ENCODE measurements at regions not wholly inside any gene's neighbourhood (a gene's known extent, or its start where the extent isn't known, plus 50 kb on each side); places are given as distances from the start of the nearest gene placed in this dataset.
"Not testable (repeated sequence)": the region's sequence is repeated elsewhere in the genome, so short reads cannot be mapped to it uniquely, and the experiment has no call there.

DNA sequence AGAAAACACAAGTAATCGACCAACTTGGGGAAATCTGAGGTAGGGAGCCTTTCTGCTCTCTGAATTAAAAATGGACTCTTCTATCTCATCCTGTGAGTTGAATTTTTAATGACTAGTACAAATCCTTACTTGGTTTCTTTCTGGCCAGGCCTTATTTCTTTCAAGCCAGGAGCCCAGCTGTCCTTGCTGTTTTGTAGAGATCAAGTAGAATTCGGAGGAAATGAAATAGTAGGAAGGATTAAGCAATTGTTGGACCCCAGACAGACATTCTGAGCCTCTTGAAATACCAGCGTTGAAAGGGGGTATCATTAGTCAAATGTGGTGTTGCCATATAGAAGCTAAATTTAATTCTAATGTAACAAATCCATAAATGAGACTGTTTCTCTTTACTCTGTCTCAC is 53.7 kb upstream of the SMIM15 start:
- Mint-ChIP-seq H3K9me3 (peaks cover 0 to 2% (median 0%) of the 10 kb centered on the region in 6 donors), H3K4me1 (no peaks in the 10 kb centered on the region), H3K36me3 (no peaks in the 10 kb centered on the region), H3K27me3 (ENCODE audit: low read depth in 3 of 3) (peaks cover 3 to 4% (median 4%) of the 10 kb centered on the region in 3 donors), H3K27ac (no peak overlapping the region), H3K4me3 (no peak overlapping the region)
- DNase-seq = no peak

DNA sequence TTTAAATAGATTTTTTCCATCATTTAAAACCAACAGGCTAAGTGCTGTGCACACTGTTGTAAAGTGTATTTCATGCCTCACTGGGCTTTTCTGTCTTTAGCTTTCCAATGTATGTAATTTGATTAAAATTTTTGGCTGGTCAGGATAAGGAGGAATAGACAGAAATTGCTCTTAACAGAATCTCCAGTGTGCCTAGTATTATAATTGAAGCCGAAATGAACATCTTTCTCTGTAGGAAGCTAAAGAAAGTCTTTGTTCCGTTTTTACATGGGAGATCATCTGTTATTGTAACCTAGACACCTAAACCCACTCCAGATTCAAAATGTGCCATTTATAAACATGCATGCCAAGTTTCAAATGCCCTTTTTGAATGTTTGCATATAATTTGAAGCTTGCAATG is 54.5 kb upstream of the SMIM15 start:
- Mint-ChIP-seq H3K27me3 (ENCODE audit: low read depth in 3 of 3) (peaks cover 3 to 4% (median 4%) of the 10 kb centered on the region in 3 donors), H3K4me1 (no peaks in the 10 kb centered on the region), H3K36me3 (no peaks in the 10 kb centered on the region), H3K27ac (no peak overlapping the region), H3K4me3 (no peak overlapping the region), H3K9me3 (peaks cover 0 to 2% (median 0%) of the 10 kb centered on the region in 6 donors)
- DNase-seq = no peak

DNA sequence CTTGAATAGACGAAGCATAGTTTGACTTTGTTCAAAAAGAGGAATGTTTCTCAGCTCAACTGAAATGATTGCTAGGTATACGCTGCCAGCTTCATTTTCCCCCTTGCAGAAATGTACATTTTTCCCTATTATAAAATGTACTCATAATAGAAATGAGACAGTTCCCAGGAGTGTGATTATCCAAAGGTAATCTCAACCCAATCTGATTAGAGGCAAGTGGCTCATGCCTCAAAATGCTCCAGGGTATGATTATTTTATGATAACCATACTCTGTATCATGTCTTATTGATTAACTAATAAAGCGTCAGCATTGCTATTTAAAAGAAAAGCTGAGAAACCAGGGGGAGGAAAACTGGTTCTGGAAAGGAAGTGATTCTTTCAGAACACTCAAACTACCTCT is 54.9 kb upstream of the SMIM15 start:
- Mint-ChIP-seq H3K4me3 (no peak overlapping the region), H3K4me1 (no peaks in the 10 kb centered on the region), H3K27me3 (ENCODE audit: low read depth in 3 of 3) (peaks cover 3 to 4% (median 4%) of the 10 kb centered on the region in 3 donors), H3K36me3 (no peaks in the 10 kb centered on the region), H3K9me3 (peaks cover 0 to 2% (median 0%) of the 10 kb centered on the region in 6 donors), H3K27ac (no peak overlapping the region)
- no peak for DNase-seq

DNA sequence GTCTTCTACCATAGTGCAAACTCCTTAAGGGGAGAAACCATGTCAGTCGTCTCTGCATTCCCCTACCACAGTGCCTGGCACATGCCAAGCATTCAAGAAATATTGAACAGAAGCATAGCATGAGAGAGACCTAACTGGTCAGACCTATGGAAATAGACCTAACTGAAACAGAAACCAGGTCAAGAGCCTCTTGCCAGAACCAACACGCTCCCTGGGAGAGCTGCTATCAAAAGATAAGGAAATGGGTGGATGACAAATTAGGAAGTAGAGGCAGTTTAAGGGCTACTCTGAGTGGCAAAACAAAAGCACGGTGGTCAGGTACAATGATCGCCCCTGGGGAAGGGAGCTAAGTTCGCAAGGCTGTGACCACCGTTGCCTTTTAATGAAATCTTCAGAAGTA is 66.0 kb upstream of the SMIM15 start:
- Mint-ChIP-seq H3K27ac (no peak overlapping the region), H3K36me3 (no peaks in the 10 kb centered on the region), H3K4me1 (peaks cover 2 to 5% of the 10 kb centered on the region in 2 donors), H3K4me3 (no peak overlapping the region), H3K9me3 (peaks cover 0 to 2% (median 0%) of the 10 kb centered on the region in 6 donors), H3K27me3 (ENCODE audit: low read depth in 3 of 3) (peaks cover 0 to 5% (median 2%) of the 10 kb centered on the region in 3 donors)
- no peak for DNase-seq

DNA sequence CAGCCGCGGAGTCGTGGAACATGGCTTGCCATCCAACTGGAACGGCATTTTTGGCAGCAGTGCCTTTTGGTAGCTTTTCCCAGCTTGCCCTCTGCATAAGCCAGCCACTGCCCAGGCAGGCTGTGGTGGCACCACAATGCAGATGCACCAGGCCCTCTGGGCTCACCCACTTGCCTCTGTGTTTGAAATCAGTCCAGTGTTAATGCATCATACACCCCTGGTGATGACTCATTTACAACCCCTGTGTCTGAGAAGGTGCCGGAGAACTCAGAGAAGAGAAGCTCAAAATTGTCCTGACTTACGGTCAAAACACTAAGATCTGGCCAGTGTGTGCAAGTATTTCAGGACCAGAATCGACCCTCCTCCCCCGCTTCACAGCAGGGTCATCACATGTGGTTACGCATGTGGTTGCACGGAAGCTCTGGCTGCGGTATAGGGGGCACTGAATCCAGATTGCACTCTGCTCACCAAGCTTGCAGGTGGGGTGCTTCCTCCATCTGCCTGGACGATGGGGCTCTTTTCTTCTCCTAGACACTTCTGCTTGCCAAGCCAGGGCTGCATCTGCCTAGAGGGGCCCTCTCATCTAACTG is 66.5 kb upstream of the SMIM15 start:
- DNase-seq = no peak
- H3K27me3 Mint-ChIP-seq (ENCODE audit: low read depth in 3 of 3) = peaks cover 0 to 5% (median 2%) of the 10 kb centered on the region in 3 donors
- H3K4me1 Mint-ChIP-seq = peaks cover 2 to 5% of the 10 kb centered on the region in 2 donors
- H3K9me3 Mint-ChIP-seq = peaks cover 0 to 2% (median 0%) of the 10 kb centered on the region in 6 donors
- no peak overlapping the region for H3K27ac Mint-ChIP-seq
- H3K36me3 Mint-ChIP-seq = no peaks in the 10 kb centered on the region
- no peak overlapping the region for H3K4me3 Mint-ChIP-seq

DNA sequence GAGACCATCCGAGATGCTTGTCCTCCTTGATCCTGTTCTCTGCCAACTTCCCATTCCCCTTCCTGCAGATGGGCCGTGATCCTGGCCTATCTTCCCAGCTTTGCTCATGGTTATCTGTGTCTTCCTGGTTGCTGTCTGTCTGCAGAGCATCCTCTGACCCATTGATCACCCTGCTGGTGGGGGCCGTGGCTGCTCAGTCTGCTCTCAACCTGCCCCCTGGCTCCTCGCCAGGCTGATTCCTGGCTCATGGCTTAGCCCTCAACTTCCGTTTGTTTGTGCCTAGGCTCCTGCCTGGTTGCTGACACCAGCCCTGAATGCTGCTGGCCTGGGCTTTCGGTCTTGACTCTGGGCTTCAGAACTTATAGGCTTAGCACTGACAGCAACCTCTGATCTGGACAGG is 67.1 kb upstream of the SMIM15 start:
- no peak for DNase-seq
- Mint-ChIP-seq H3K36me3 (no peaks in the 10 kb centered on the region), H3K9me3 (peaks cover 0 to 2% (median 0%) of the 10 kb centered on the region in 6 donors), H3K27me3 (ENCODE audit: low read depth in 3 of 3) (peaks cover 0 to 5% (median 2%) of the 10 kb centered on the region in 3 donors), H3K4me1 (peaks cover 2 to 5% of the 10 kb centered on the region in 2 donors), H3K4me3 (no peak overlapping the region), H3K27ac (no peak overlapping the region)

DNA sequence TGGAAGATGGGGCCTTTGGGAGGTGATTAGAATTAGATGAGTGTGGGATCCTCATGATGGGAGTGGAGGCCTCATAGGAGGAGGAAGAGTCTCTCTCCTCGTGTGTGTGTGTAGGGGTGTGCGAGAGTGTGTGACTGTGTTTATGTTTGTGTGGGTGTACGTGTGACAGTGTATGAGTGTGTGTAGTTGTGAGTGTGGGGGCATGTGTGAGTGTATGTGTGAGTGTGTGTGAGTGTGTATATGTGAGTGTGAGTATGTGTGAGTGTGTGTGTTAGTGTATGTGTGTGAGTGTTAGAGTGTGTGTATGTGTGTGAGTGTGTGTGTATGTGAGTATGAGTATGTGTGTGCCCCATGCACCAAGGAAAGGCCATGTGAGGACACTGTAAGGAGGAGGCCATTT is 68.2 kb upstream of the SMIM15 start:
- Mint-ChIP-seq H3K9me3 (peaks cover 0 to 2% (median 0%) of the 10 kb centered on the region in 6 donors), H3K36me3 (no peaks in the 10 kb centered on the region), H3K4me1 (peaks cover 2 to 5% of the 10 kb centered on the region in 2 donors), H3K27ac (no peak overlapping the region), H3K4me3 (no peak overlapping the region), H3K27me3 (ENCODE audit: low read depth in 3 of 3) (peaks cover 0 to 5% (median 2%) of the 10 kb centered on the region in 3 donors)
- DNase-seq = no peak

DNA sequence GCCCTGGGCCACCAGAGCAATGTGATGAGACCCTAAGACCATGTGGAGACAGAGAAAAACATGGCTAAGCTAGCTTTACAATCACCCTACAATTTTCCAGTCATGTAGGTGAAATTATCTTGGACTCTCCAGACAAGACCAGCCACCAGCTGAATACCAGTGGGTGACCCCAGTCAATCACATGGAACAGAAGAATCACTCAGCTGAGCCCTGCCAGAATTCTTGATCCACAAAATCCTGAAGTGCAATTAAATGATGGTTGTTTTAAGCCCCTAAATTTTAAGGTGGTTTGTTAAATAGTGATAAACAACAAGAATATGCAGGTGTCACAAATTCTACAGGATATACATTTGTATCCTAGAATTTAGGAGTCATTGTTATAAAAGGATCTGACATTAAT is 69.5 kb upstream of the SMIM15 start:
- Mint-ChIP-seq H3K27me3 (ENCODE audit: low read depth in 3 of 3) (peaks cover 0 to 5% (median 2%) of the 10 kb centered on the region in 3 donors), H3K27ac (no peak overlapping the region), H3K4me1 (peaks cover 2 to 5% of the 10 kb centered on the region in 2 donors), H3K4me3 (no peak overlapping the region), H3K36me3 (no peaks in the 10 kb centered on the region), H3K9me3 (peaks cover 0 to 2% (median 0%) of the 10 kb centered on the region in 6 donors)
- DNase-seq = no peak

DNA sequence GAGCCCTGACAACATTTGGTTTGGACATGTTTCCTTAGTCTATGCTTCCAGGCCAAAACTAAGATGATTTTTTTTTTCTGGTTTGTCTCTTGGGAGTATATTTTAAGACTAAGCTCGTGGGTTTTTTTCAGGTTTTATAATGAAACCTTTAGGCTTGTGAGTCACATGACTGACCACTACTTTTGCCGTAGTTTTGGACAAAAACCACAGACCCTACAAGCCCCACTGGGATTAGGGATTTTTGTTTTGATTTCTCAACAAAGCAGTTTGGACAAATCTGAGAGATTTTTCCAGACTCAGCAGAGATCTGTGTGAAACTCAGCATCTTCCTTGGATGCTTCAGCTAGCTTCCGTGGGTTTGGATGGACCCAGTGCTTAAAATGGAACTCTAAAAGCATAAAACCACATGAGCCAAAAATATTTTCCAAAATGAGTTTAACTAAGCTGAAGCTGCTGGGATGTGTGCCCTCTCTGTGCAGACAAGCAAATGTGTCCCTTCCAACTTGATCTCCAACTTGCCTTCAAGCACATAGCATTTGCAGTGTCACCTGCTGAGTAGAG is 70.3 kb upstream of the SMIM15 start:
- Mint-ChIP-seq H3K27ac (no peak overlapping the region), H3K36me3 (no peaks in the 10 kb centered on the region), H3K27me3 (ENCODE audit: low read depth in 3 of 3) (peaks cover 0 to 5% (median 2%) of the 10 kb centered on the region in 3 donors), H3K9me3 (peaks cover 0 to 4% (median 0%) of the 10 kb centered on the region in 6 donors), H3K4me1 (peaks cover 2 to 5% of the 10 kb centered on the region in 2 donors), H3K4me3 (no peak overlapping the region)
- DNase-seq = no peak

DNA sequence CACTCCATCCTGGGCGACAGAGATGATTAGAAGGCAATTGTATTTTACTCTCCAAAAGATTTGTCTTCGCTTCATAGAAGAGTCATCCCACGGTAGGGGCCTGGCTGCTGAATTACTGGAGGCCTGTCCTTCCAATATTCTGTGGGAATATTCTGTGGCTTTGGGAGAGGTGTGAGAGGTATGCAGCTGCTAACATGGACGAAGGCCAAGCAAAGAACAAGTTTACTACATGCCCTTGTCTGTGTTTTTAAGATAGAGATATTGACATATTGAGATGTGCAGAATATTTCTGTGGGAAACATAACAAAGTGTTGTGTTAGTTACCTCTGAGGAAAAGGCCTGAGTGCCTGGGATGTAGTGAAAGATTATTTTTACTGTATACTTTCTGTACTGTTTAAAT is 71.8 kb upstream of the SMIM15 start:
- DNase-seq = no peak
- Mint-ChIP-seq H3K27me3 (ENCODE audit: low read depth in 3 of 3) (peaks cover 0 to 5% (median 2%) of the 10 kb centered on the region in 3 donors), H3K27ac (no peak overlapping the region), H3K9me3 (peaks cover 0 to 4% (median 0%) of the 10 kb centered on the region in 6 donors), H3K4me3 (no peak overlapping the region), H3K4me1 (peaks cover 1 to 5% of the 10 kb centered on the region in 2 donors), H3K36me3 (no peaks in the 10 kb centered on the region)

DNA sequence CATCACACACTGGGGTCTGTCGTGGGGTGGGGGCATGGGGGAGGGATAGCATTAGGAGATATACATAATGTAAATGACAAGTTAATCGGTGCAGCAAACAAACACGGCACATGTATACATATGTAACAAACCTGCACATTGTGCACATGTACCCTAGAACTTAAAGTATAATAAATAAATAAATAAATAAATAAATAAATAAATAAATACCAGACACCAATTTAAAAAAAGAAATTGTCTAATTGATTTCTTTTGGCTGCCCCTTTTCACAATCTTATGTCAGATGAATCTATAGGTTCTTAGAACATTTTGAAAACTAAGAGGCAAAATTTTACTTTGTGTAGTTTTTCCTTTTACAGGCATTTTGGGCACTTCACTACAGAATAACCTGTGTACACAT is 74.4 kb upstream of the SMIM15 start:
- H3K36me3 Mint-ChIP-seq; H3K9me3 Mint-ChIP-seq; H3K4me1 Mint-ChIP-seq; DNase-seq; H3K27me3 Mint-ChIP-seq (ENCODE audit: low read depth in 3 of 3); H3K4me3 Mint-ChIP-seq; H3K27ac Mint-ChIP-seq: not testable (repeated sequence)

DNA sequence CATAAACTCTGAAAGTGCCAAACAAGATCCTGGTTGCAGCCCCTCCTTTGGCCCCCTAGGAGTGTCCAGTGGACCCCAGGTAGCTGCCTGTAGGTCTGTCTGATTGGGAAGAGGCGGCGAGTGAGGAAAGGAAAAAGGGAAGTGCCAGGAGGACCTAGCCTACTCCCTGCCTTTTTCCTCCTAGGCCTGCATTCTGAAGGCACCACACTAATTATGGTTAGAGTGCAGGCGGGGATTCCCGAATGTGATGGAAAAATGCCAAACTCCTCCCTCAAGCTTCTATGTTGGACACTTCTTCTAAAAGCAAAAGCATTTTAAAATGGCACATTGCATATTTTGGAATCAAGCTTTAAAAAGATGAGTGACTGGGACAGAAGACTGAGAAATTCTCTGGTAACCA is 83.2 kb upstream of the SMIM15 start:
- no peak overlapping the region for H3K27ac Mint-ChIP-seq
- H3K9me3 Mint-ChIP-seq = no peaks in the 10 kb centered on the region
- no peak for DNase-seq
- no peak overlapping the region for H3K4me3 Mint-ChIP-seq
- no peaks in the 10 kb centered on the region for H3K36me3 Mint-ChIP-seq
- H3K27me3 Mint-ChIP-seq (ENCODE audit: low read depth in 3 of 3) = peaks cover 0 to 5% (median 3%) of the 10 kb centered on the region in 3 donors
- no peaks in the 10 kb centered on the region for H3K4me1 Mint-ChIP-seq

DNA sequence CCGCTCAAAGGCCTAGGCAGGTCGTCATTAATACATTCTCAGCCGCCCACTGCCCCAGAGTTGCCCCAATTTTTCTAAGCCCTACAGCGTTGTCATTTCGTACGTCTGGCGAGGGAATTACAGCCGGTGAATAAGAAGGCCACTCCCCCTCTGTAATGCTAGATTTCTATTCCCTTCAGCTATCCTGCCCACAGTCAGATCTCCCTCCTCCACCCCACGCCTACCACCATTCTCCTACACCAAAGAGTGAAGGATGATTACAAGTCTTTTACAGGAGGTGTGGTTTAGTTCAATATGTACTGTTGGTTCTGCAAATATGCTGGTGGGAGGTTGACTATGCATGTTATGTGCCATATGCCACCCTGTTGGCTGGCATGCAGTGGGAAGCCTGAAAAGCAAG is 83.7 kb upstream of the SMIM15 start:
- H3K27ac Mint-ChIP-seq = no peak overlapping the region
- H3K9me3 Mint-ChIP-seq = no peaks in the 10 kb centered on the region
- DNase-seq = no peak
- H3K4me1 Mint-ChIP-seq = no peaks in the 10 kb centered on the region
- H3K4me3 Mint-ChIP-seq = no peak overlapping the region
- peaks cover 0 to 10% (median 3%) of the 10 kb centered on the region in 3 donors for H3K27me3 Mint-ChIP-seq (ENCODE audit: low read depth in 3 of 3)
- H3K36me3 Mint-ChIP-seq = no peaks in the 10 kb centered on the region

DNA sequence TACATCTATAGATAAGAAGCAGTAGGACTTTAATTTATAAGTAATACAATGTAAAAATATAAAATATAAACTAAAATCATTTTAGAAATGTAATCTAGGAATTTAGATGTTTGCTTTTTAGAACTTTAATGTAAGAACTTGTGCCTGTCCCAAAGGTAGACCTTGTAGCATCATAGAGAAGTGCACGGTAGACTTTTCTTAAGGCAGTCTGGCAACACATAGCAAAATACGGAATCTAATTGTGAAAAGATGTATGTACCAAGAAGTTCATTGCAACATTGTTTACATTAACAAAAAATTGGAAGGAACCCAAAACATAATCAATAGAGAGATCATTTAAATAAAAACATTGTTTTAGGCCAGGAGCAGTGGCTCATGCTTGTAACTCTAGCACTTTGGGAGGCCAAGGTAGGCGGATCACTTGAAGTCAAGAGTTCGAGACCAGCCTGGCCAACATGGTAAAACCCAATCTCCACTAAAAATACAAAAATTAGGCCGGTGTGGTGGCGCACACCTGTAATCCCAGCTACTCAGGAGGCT is 84.6 kb upstream of the SMIM15 start:
- Mint-ChIP-seq H3K4me3 (no peak overlapping the region), H3K36me3 (no peaks in the 10 kb centered on the region), H3K4me1 (no peaks in the 10 kb centered on the region), H3K9me3 (no peaks in the 10 kb centered on the region), H3K27ac (no peak overlapping the region), H3K27me3 (ENCODE audit: low read depth in 3 of 3) (peaks cover 0 to 8% (median 3%) of the 10 kb centered on the region in 3 donors)
- no peak for DNase-seq

All from immature natural killer cell (primary cell).